GM23338 (cell line): ENCODE measurements at regions not wholly inside any gene's neighbourhood (a gene's known extent, or its start where the extent isn't known, plus 50 kb on each side); places are given as distances from the start of the nearest gene placed in this dataset.
A peak's percentile ranks its signal among the peaks of the same experiment; 100 is the strongest.

ENCODE experiments used
- ATAC-seq: fragments of 200-7000 bp; cut with Tn5 transposase; 3 replicates; pipeline ENCODE4 v1.9.1; 2020
- DNase-seq: peaks from one replicate; pipeline ENCODE4 v3.0.0-alpha.2; 2015; ENCODE audit warnings: low spot score
- H2AFZ ChIP-seq: fragments of 200-600 bp; sonication (generic); 2 replicates; pipeline ENCODE4 v1.8.0; 2016; ENCODE audit warnings: antibody characterized with exemption, mild to moderate bottlenecking, moderate library complexity
- H3F3A ChIP-seq: fragments of 200-600 bp; sonication (generic); replicated peaks from 2 replicates; pipeline ENCODE4 v1.8.0; 2017; ENCODE audit warnings: antibody characterized with exemption, mixed run types, low read depth
- H3K27ac ChIP-seq: fragments of 200-600 bp; sonication (generic); 2 replicates; pipeline ENCODE4 v1.6.1; 2016; ENCODE audit warnings: low read depth
- H3K27me3 ChIP-seq: fragments of 200-600 bp; sonication (generic); 2 replicates; pipeline ENCODE4 v1.8.0; 2016; ENCODE audit warnings: mild to moderate bottlenecking, mixed run types, moderate library complexity; ENCODE audit not compliant: insufficient read depth
- H3K36me3 ChIP-seq: fragments of 200-600 bp; sonication (generic); 2 replicates; pipeline ENCODE4 v1.8.0; 2016; ENCODE audit warnings: mild to moderate bottlenecking; ENCODE audit not compliant: insufficient read depth
- H3K4me1 ChIP-seq: fragments of 200-600 bp; sonication (generic); 2 replicates; pipeline ENCODE4 v1.8.0; 2016; ENCODE audit warnings: mild to moderate bottlenecking, moderate library complexity; ENCODE audit not compliant: insufficient read depth
- H3K4me2 ChIP-seq: fragments of 200-600 bp; sonication (generic); 2 replicates; pipeline ENCODE4 v1.7.1; 2017; ENCODE audit warnings: mixed run types
- H3K4me3 ChIP-seq: fragments of 200-600 bp; sonication (generic); 2 replicates; pipeline ENCODE4 v1.6.1; 2016; ENCODE audit warnings: mixed run types
- H3K79me2 ChIP-seq: fragments of 200-600 bp; sonication (generic); replicated peaks from 2 replicates; pipeline ENCODE4 v1.8.0; 2017; ENCODE audit warnings: mild to moderate bottlenecking; ENCODE audit not compliant: insufficient read depth
- H3K9me2 ChIP-seq: fragments of 200-600 bp; sonication (generic); 2 replicates; pipeline ENCODE4 v1.8.0; 2017; ENCODE audit not compliant: insufficient read depth
- H4K20me1 ChIP-seq: fragments of 200-600 bp; sonication (generic); replicated peaks from 2 replicates; pipeline ENCODE4 v1.8.0; 2017; ENCODE audit warnings: mild to moderate bottlenecking; ENCODE audit not compliant: insufficient read depth
- H3K27ac Mint-ChIP-seq: 2 replicates; pipeline ENCODE4 v1.8.0; 2020; ENCODE audit warnings: inconsistent platforms, mild to moderate bottlenecking, moderate library complexity, mixed read lengths
- H3K27me3 Mint-ChIP-seq: 3 replicates; pipeline ENCODE4 v1.8.0; 2022; ENCODE audit warnings: low read depth, mild to moderate bottlenecking, moderate library complexity, mixed read lengths, inconsistent platforms; ENCODE audit not compliant: insufficient read depth, poor library complexity
- H3K36me3 Mint-ChIP-seq: 3 replicates; pipeline ENCODE4 v1.8.0; 2021; ENCODE audit warnings: low read depth, mild to moderate bottlenecking, inconsistent platforms, moderate library complexity, mixed read lengths
- H3K4me1 Mint-ChIP-seq: 3 replicates; pipeline ENCODE4 v1.8.0; 2020; ENCODE audit warnings: mild to moderate bottlenecking, inconsistent platforms, mixed read lengths
- H3K4me3 Mint-ChIP-seq: 3 replicates; pipeline ENCODE4 v1.8.0; 2021; ENCODE audit warnings: moderate library complexity, mild to moderate bottlenecking, inconsistent platforms, mixed read lengths
- H3K9me3 Mint-ChIP-seq: 3 replicates; pipeline ENCODE4 v1.8.0; 2020; ENCODE audit warnings: moderate library complexity, mild to moderate bottlenecking, inconsistent platforms, mixed read lengths
- CREB1 ChIP-seq: fragments of 250-450 bp; sonication (Bioruptor Pico); IDR thresholded peaks from 2 replicates; pipeline ENCODE4 v1.5.0; 2020; ENCODE audit warnings: low read depth, mild to moderate bottlenecking, moderate library complexity
- CTCF ChIP-seq, 2 experiments: fragments of 200-600 bp in 1 of 2; sonication (generic) in 1 of 2; conservative IDR thresholded peaks; 2 replicates each; pipeline versions ENCODE4 v1.5.1 to v1.6.1; 2016 to 2017; ENCODE audit warnings: antibody characterized with exemption in 2 of 2, low read depth in 2 of 2, mild to moderate bottlenecking in 2 of 2, moderate library complexity in 1 of 2
- ETS1 ChIP-seq: IDR thresholded peaks from 2 replicates; pipeline ENCODE4 v1.6.1; 2016; ENCODE audit warnings: antibody characterized with exemption
- POLR2AphosphoS5 ChIP-seq: IDR thresholded peaks from 2 replicates; pipeline ENCODE4 v1.6.1; 2016; ENCODE audit warnings: antibody characterized with exemption, low read depth
- REST ChIP-seq: IDR thresholded peaks from one replicate; pipeline ENCODE4 v1.6.1; 2018; ENCODE audit warnings: antibody characterized with exemption; ENCODE audit not compliant: unreplicated experiment
- ZNF462 ChIP-seq: fragments of 250-450 bp; sonication (Bioruptor Pico); IDR thresholded peaks from 2 replicates; pipeline ENCODE4 v1.5.0; 2020; ENCODE audit warnings: mild to moderate bottlenecking, moderate library complexity

GRCh38 chr1:87644033-87644578 is 315.4 kb downstream of the LMO4 start (continued):
- no peak for TF ChIP-seq REST

- Histone ChIP-seq H3K4me2 (peak overlapping the region; percentile 64; the same call in 1 of the 2 replicates), H3K36me3 (no peaks in the 10 kb centered on the region), H3K27ac (no peak overlapping the region), H3K4me1 (peaks cover 39% of the 10 kb centered on the region), H3F3A (no peaks in the 10 kb centered on the region), H4K20me1 (no peaks in the 10 kb centered on the region), H2AFZ (peak overlapping the region; percentile 41), H3K79me2 (no peaks in the 10 kb centered on the region), H3K4me3 (no peak overlapping the region), H3K9me2 (no peaks in the 10 kb centered on the region; the same call in 1 of the 2 replicates), H3K27me3 (no peaks in the 10 kb centered on the region)
- DNase-seq, result no peak
- Mint-ChIP-seq H3K27ac (peak overlapping the region; percentile 86; the same call in 1 of the 2 replicates), H3K36me3 (0 out of 3 replicates have a peak, but pooled peaks cover 3% of the 10 kb centered on the region), H3K4me3 (no peak overlapping the region), H3K27me3 (no peaks in the 10 kb centered on the region), H3K9me3 (peaks cover 3% of the 10 kb centered on the region; the same call in 1 of the 3 replicates), H3K4me1 (peaks cover 48% of the 10 kb centered on the region)
- no peak for ATAC-seq
- TF ChIP-seq REST (no peak), CREB1 (CRISPR knock-in tag) (no peak), ETS1 (no peak), CTCF (conservative IDR thresholded peaks at IDR 0.05; ENCODE audit: low read depth in 2 of 2) (no peak), ZNF462 (no peak), POLR2AphosphoS5 (no peak)
These were observed 316.0 kb downstream of the LMO4 start for GRCh38 chr1:87644579-87645190.
